KMS-11 (cell line): ENCODE measurements at regions not wholly inside any gene's neighbourhood (a gene's known extent, or its start where the extent isn't known, plus 50 kb on each side); places are given as distances from the start of the nearest gene placed in this dataset.

Experiments used
- H2AFZ ChIP-seq: fragments of 200-600 bp; sonication (generic); 2 replicates; pipeline ENCODE4 v1.6.1; 2016; ENCODE audit warnings: antibody characterized with exemption, mixed run types, low read depth
- H3K27ac ChIP-seq: fragments of 200-600 bp; sonication (generic); 2 replicates; pipeline ENCODE4 v1.6.1; 2016; ENCODE audit warnings: mild to moderate bottlenecking, mixed run types
- H3K27me3 ChIP-seq: fragments of 200-600 bp; sonication (generic); 2 replicates; pipeline ENCODE4 v1.6.1; 2017; ENCODE audit warnings: mild to moderate bottlenecking, low read depth, mixed run types, moderate library complexity; ENCODE audit not compliant: insufficient read depth
- H3K36me3 ChIP-seq: fragments of 200-600 bp; sonication (generic); 2 replicates; pipeline ENCODE4 v1.6.1; 2017; ENCODE audit warnings: mild to moderate bottlenecking, mixed run types; ENCODE audit not compliant: insufficient read depth
- H3K4me1 ChIP-seq: fragments of 200-600 bp; sonication (generic); 2 replicates; pipeline ENCODE4 v1.6.1; 2016; ENCODE audit warnings: mild to moderate bottlenecking, low read depth, mixed run types; ENCODE audit not compliant: poor library complexity, severe bottlenecking
- H3K4me2 ChIP-seq: fragments of 200-600 bp; sonication (generic); 2 replicates; pipeline ENCODE4 v1.7.0; 2016; ENCODE audit warnings: mild to moderate bottlenecking, mixed run types
- H3K4me3 ChIP-seq: fragments of 200-600 bp; sonication (generic); IDR thresholded peaks from 2 replicates; pipeline ENCODE4 v1.6.1; 2017; ENCODE audit warnings: low read depth, low read length, mixed read lengths; ENCODE audit not compliant: insufficient read depth
- H3K79me2 ChIP-seq: fragments of 200-600 bp; sonication (generic); 2 replicates; pipeline ENCODE4 v1.6.1; 2016; ENCODE audit warnings: low read depth, mixed run types; ENCODE audit not compliant: insufficient read depth
- H3K9ac ChIP-seq: fragments of 200-600 bp; sonication (generic); 2 replicates; pipeline ENCODE4 v1.6.1; 2016; ENCODE audit warnings: mild to moderate bottlenecking, mixed run types
- H4K20me1 ChIP-seq: fragments of 200-600 bp; sonication (generic); 2 replicates; pipeline ENCODE4 v1.6.1; 2016; ENCODE audit warnings: mild to moderate bottlenecking, mixed run types; ENCODE audit not compliant: insufficient read depth
- TF ChIP-seq, protein P1 (sequence below): fragments of 200-600 bp; sonication (generic); conservative IDR thresholded peaks from 2 replicates; pipeline ENCODE4 v1.6.1; 2017; ENCODE audit warnings: low read depth, mild to moderate bottlenecking, antibody characterized with exemption, low read length, moderate library complexity, mixed read lengths

GRCh38 chr1:90851711-90852050, 134.6 kb upstream of the BARHL2 start:
- Histone ChIP-seq H4K20me1 (no peaks in the 10 kb centered on the region), H2AFZ (peak overlapping the region; percentile 87), H3K36me3 (no peaks in the 10 kb centered on the region), H3K4me1 (no peaks in the 10 kb centered on the region), H3K4me2 (peak overlapping the region; percentile 78), H3K79me2 (no peaks in the 10 kb centered on the region), H3K27ac (no peak overlapping the region), H3K4me3 (peak overlapping the region; percentile 18), H3K9ac (no peak overlapping the region), H3K27me3 (no peaks in the 10 kb centered on the region)
- TF ChIP-seq, protein P1, sequence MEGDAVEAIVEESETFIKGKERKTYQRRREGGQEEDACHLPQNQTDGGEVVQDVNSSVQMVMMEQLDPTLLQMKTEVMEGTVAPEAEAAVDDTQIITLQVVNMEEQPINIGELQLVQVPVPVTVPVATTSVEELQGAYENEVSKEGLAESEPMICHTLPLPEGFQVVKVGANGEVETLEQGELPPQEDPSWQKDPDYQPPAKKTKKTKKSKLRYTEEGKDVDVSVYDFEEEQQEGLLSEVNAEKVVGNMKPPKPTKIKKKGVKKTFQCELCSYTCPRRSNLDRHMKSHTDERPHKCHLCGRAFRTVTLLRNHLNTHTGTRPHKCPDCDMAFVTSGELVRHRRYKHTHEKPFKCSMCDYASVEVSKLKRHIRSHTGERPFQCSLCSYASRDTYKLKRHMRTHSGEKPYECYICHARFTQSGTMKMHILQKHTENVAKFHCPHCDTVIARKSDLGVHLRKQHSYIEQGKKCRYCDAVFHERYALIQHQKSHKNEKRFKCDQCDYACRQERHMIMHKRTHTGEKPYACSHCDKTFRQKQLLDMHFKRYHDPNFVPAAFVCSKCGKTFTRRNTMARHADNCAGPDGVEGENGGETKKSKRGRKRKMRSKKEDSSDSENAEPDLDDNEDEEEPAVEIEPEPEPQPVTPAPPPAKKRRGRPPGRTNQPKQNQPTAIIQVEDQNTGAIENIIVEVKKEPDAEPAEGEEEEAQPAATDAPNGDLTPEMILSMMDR, result no peak

GRCh38 chr1:90850898-90851710, 134.0 kb upstream of the BARHL2 start:
- H3K27ac ChIP-seq, result no peak overlapping the region
- H3K79me2 ChIP-seq, result no peaks in the 10 kb centered on the region
- H3K36me3 ChIP-seq, result no peaks in the 10 kb centered on the region
- H3K9ac ChIP-seq, result peak overlapping the region; percentile 58; the same call in 1 of the 2 replicates
- no peaks in the 10 kb centered on the region for H3K27me3 ChIP-seq
- TF ChIP-seq, protein P1, result peak; percentile 25; the same call in 1 of the 2 replicates
- peak overlapping the region; percentile 73 for H2AFZ ChIP-seq
- no peaks in the 10 kb centered on the region for H4K20me1 ChIP-seq
- H3K4me3 ChIP-seq, result peak overlapping the region; percentile 72
- peak overlapping the region; percentile 84 for H3K4me2 ChIP-seq
- no peaks in the 10 kb centered on the region for H3K4me1 ChIP-seq

- H3K4me1 ChIP-seq, result no peaks in the 10 kb centered on the region
- TF ChIP-seq, protein P1, result no peak
- peak overlapping the region; percentile 58; the same call in 1 of the 2 replicates for H3K9ac ChIP-seq
- H3K4me3 ChIP-seq, result no peak overlapping the region
- H4K20me1 ChIP-seq, result no peaks in the 10 kb centered on the region
- no peaks in the 10 kb centered on the region for H3K36me3 ChIP-seq
- peak overlapping the region; percentile 84 for H3K4me2 ChIP-seq
- peak overlapping the region; percentile 73; the same call in 1 of the 2 replicates for H2AFZ ChIP-seq
- no peaks in the 10 kb centered on the region for H3K79me2 ChIP-seq
- H3K27me3 ChIP-seq, result no peaks in the 10 kb centered on the region
- H3K27ac ChIP-seq, result no peak overlapping the region
Observed at GRCh38 chr1:90850181-90850897, 133.2 kb upstream of the BARHL2 start.

DNA sequence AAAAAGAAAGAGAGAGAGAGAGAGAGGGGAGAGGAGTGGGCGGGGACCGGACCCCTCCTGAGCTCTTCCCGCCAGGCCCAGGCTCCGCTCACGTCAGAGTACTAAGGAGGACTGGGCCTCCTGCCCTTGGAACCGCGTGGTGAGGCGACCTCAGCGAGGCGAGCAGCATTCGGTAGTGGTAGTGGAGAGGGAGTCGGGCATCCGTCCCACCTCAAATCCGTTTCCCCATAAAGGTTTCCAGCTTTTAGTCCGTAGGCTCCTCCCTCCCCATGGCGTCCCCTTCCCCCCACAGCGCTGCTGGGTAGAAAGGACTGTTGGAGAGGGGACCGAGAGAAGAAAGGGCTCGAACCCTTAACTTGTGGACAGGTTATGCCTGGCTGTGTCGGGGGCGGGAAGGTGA, 124.4 kb upstream of the BARHL2 start:
- H3K79me2 ChIP-seq, result no peaks in the 10 kb centered on the region
- H3K9ac ChIP-seq, result no peak overlapping the region
- TF ChIP-seq, protein P1, result no peak

More for the DNA sequence above, 124.4 kb upstream of the BARHL2 start:
- no peak overlapping the region for H3K4me2 ChIP-seq
- H3K4me1 ChIP-seq, result peaks cover 5% of the 10 kb centered on the region
- no peak overlapping the region for H2AFZ ChIP-seq
- no peak overlapping the region for H3K4me3 ChIP-seq
- H3K36me3 ChIP-seq, result no peaks in the 10 kb centered on the region
- H3K27ac ChIP-seq, result no peak overlapping the region
- H4K20me1 ChIP-seq, result no peaks in the 10 kb centered on the region
- no peaks in the 10 kb centered on the region for H3K27me3 ChIP-seq
